ENCODE measurements at regions not wholly inside any gene's neighbourhood (a gene's known extent, or its start where the extent isn't known, plus 50 kb on each side); places are given as distances from the start of the nearest gene placed in this dataset.

DNA sequence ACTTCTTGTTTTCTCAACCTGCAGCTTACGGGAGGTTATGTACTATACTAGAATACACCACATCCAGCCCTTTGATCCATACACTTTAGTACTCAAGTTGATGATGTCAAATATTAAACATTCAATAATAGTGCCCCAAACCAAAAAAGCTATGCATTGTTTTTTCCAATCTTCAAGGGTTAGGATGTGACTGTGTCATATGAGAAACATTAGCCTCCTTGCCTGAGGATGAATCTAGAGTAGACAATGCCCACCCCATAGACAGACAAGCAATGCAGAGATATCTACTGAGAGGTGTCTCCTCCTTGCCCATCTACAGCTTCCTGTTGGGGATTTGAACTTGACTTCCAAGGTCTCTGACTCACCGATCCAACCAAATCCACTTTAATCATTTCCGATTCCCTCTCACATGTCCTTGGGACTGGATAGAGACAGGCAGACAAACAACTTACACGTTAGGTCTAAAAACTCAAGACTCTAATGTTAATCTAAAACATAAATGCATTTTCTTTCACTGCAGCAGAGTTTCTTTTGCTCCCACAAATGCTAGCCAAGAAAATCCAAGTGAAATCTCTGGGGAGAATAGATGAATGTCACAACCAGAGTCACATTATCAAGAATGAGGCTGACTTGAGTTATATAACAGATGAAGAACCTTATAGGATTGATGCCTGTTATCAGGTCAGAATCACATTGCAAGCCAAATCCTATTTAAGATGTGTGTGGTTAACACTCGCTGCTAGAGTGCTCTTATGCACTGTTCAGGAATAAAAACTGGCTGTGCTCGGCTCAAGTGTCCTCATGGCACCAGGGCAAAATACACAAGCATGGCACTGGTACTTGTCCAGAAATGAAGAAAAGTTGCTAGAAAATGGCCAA is 75.5 kb upstream of the TNFAIP3 start:
- TF ChIP-seq EZH2 (IDR thresholded peaks at IDR 0.05; ENCODE audit: borderline replicate concordance, insufficient read depth, low read depth, low read length, poor library complexity, severe bottlenecking) = no peak
- TF ChIP-seq, protein P1, sequence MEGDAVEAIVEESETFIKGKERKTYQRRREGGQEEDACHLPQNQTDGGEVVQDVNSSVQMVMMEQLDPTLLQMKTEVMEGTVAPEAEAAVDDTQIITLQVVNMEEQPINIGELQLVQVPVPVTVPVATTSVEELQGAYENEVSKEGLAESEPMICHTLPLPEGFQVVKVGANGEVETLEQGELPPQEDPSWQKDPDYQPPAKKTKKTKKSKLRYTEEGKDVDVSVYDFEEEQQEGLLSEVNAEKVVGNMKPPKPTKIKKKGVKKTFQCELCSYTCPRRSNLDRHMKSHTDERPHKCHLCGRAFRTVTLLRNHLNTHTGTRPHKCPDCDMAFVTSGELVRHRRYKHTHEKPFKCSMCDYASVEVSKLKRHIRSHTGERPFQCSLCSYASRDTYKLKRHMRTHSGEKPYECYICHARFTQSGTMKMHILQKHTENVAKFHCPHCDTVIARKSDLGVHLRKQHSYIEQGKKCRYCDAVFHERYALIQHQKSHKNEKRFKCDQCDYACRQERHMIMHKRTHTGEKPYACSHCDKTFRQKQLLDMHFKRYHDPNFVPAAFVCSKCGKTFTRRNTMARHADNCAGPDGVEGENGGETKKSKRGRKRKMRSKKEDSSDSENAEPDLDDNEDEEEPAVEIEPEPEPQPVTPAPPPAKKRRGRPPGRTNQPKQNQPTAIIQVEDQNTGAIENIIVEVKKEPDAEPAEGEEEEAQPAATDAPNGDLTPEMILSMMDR (IDR thresholded peaks at IDR 0.05) = no peak
